Endothelial cell of umbilical vein (primary cell): ENCODE measurements at regions not wholly inside any gene's neighbourhood (a gene's known extent, or its start where the extent isn't known, plus 50 kb on each side); places are given as distances from the start of the nearest gene placed in this dataset.
"Not testable (repeated sequence)": the region's sequence is repeated elsewhere in the genome, so short reads cannot be mapped to it uniquely, and the experiment has no call there.

Experiments used
- BruUV-seq: library from RNA; stranded (reverse); fragments of 400-500 nt; replicated peaks from 2 replicates; lab custom pipeline; 2021; lab: Mats Ljungman, UMichigan
- CTCF ChIA-PET: fragments of 300-600, 350-600 bp; sonication (Branson Sonifier 250); formaldehyde crosslinking; loops from one replicate; lab custom pipeline; 2021; ENCODE audit warnings: antibody characterized with exemption, inconsistent platforms; lab: Charles Lee
- POLR2A ChIA-PET: fragments of 300-600, 350-600 bp; sonication (Branson Sonifier 250); formaldehyde crosslinking; loops from one replicate; lab custom pipeline; 2021; ENCODE audit warnings: antibody characterized with exemption, inconsistent platforms; lab: Charles Lee
- DNase-seq: peaks from one replicate; pipeline ENCODE4 v3.0.0-alpha.2; 2011; ENCODE audit warnings: low read depth, low spot score
- FAIRE-seq: peaks from 2 replicates; lab custom pipeline; 2011; peaks lifted over from hg19 to GRCh38; lab: Jason Lieb, UNC
- H2AFZ ChIP-seq: 2 replicates; pipeline ENCODE4 v1.6.0; 2012; ENCODE audit warnings: low read depth, low read length, control low read depth, inconsistent platforms
- H3K27ac ChIP-seq: 2 replicates; pipeline ENCODE4 v1.5.1; 2011; ENCODE audit warnings: low read depth, mild to moderate bottlenecking, control low read depth, low read length, moderate library complexity; ENCODE audit not compliant: insufficient read depth
- H3K27me3 ChIP-seq, 2 experiments: 2 replicates each; pipeline versions ENCODE4 v1.6.0 to v1.6.1; 2011; ENCODE audit warnings: low read length in 2 of 2, mixed read lengths in 1 of 2; ENCODE audit not compliant: control insufficient read depth in 2 of 2, insufficient read depth in 2 of 2
- H3K36me3 ChIP-seq, 2 experiments: 2 replicates in 1 of 2; 3 replicates in 1 of 2; pipeline ENCODE4 v1.5.1; 2011; ENCODE audit warnings: low read length in 2 of 2, mild to moderate bottlenecking in 1 of 2, moderate library complexity in 1 of 2; ENCODE audit not compliant: control insufficient read depth in 2 of 2, insufficient read depth in 2 of 2; ENCODE audit errors: extremely low read depth in 1 of 2
- H3K4me1 ChIP-seq: 3 replicates; pipeline ENCODE4 v1.5.1; 2011; ENCODE audit warnings: mild to moderate bottlenecking, low read length; ENCODE audit not compliant: control insufficient read depth, insufficient read depth; ENCODE audit errors: extremely low read depth
- H3K4me2 ChIP-seq: 2 replicates; pipeline ENCODE4 v1.6.1; 2011; ENCODE audit warnings: low read length, control low read depth, mixed read lengths; ENCODE audit not compliant: insufficient read depth
- H3K4me3 ChIP-seq, 3 experiments: fragments of 200-600 bp in 1 of 3; sonication (generic), shearing (Covaris generic) in 1 of 3; replicated peaks in 1 of 3; 2 replicates each; pipeline ENCODE4 v1.5.1; 2011 to 2016; ENCODE audit warnings: control low read depth in 3 of 3, low read length in 3 of 3, mild to moderate bottlenecking in 2 of 3, inconsistent platforms in 1 of 3, low read depth in 1 of 3, moderate library complexity in 1 of 3; ENCODE audit not compliant: insufficient read depth in 1 of 3
- H3K79me2 ChIP-seq: 2 replicates; pipeline ENCODE4 v1.6.0; 2012; ENCODE audit warnings: low read length, inconsistent platforms; ENCODE audit not compliant: control insufficient read depth, insufficient read depth
- H3K9ac ChIP-seq: replicated peaks from 2 replicates; pipeline ENCODE3; 2011; ENCODE audit warnings: low read length, control low read depth; ENCODE audit not compliant: insufficient read depth; ENCODE audit errors: extremely low read depth
- H3K9me1 ChIP-seq: replicated peaks from 3 replicates; pipeline ENCODE4 v1.6.0; 2011; ENCODE audit warnings: mild to moderate bottlenecking, low read length; ENCODE audit not compliant: control insufficient read depth, insufficient read depth; ENCODE audit errors: extremely low read depth
- H3K9me3 ChIP-seq: replicated peaks from 2 replicates; pipeline ENCODE4 v1.5.1; 2012; ENCODE audit warnings: low read length, inconsistent platforms; ENCODE audit not compliant: control insufficient read depth, insufficient read depth
- H4K20me1 ChIP-seq: replicated peaks from 2 replicates; pipeline ENCODE3; 2011; ENCODE audit warnings: mild to moderate bottlenecking, low read length; ENCODE audit not compliant: control insufficient read depth, insufficient read depth; ENCODE audit errors: extremely low read depth
- CTCF ChIP-seq, 2 donors: IDR thresholded peaks; 1 replicate in 1 of 2; 2 replicates in 1 of 2; pipeline ENCODE4 v1.5.1; 2011; ENCODE audit warnings: low read length in 2 of 2, mild to moderate bottlenecking in 2 of 2, moderate library complexity in 2 of 2, control low read depth in 1 of 2, inconsistent platforms in 1 of 2, low read depth in 1 of 2; ENCODE audit not compliant: insufficient read depth in 1 of 2; ENCODE audit errors: extremely low read depth in 1 of 2
- EZH2 ChIP-seq: IDR thresholded peaks from 2 replicates; pipeline ENCODE4 v1.6.1; 2012; ENCODE audit warnings: borderline replicate concordance, low read depth, mild to moderate bottlenecking, moderate library complexity, low read length, inconsistent platforms; ENCODE audit not compliant: severe bottlenecking
- FOS ChIP-seq: IDR thresholded peaks from 2 replicates; pipeline ENCODE4 v1.6.1; 2011; ENCODE audit warnings: mild to moderate bottlenecking, low read length, moderate library complexity, borderline replicate concordance; ENCODE audit not compliant: insufficient read depth
- GATA2 ChIP-seq: IDR thresholded peaks from 2 replicates; pipeline ENCODE4 v1.7.0; 2011; ENCODE audit warnings: low read depth, mild to moderate bottlenecking, moderate library complexity, mixed read lengths, low read length; ENCODE audit not compliant: insufficient read length, insufficient read depth
- JUN ChIP-seq: IDR thresholded peaks from 2 replicates; pipeline ENCODE4 v1.6.1; 2011; ENCODE audit warnings: borderline replicate concordance, low read depth; ENCODE audit not compliant: insufficient read length, insufficient read depth
- MAX ChIP-seq: IDR thresholded peaks from 2 replicates; pipeline ENCODE4 v1.6.1; 2011; ENCODE audit not compliant: insufficient read depth, insufficient read length
- MYC ChIP-seq: IDR thresholded peaks from one replicate; pipeline ENCODE4 v1.6.1; 2011; ENCODE audit warnings: mild to moderate bottlenecking, low read depth, low read length
- POLR2A ChIP-seq: IDR thresholded peaks from 2 replicates; pipeline ENCODE4 v1.6.1; 2012; ENCODE audit warnings: low read depth, mild to moderate bottlenecking, control low read depth, low read length
- POLR2AphosphoS5 ChIP-seq: IDR thresholded peaks from 2 replicates; pipeline ENCODE4 v1.6.1; 2012; ENCODE audit warnings: low read depth, mild to moderate bottlenecking, control low read depth, low read length, moderate library complexity; ENCODE audit not compliant: insufficient read depth
- dilution Hi-C: fragments of 300-500 bp; cut with MboI; formaldehyde crosslinking; loops from one replicate; pipeline ENCODE4 v1.15.0; 2019; ENCODE audit warnings: low sequenced_read_pairs; ENCODE audit not compliant: extremely low pct_ligation_motif_present
- intact Hi-C: fragments of 100-400 bp; cut with micrococcal nuclease; formaldehyde crosslinking; loops from one replicate; pipeline ENCODE4 v1.10.0; 2022

GRCh38 chr13:90511903-90512302, 835.6 kb upstream of the MIR17HG start:
- TF ChIP-seq POLR2AphosphoS5 (no peak), POLR2A (no peak), EZH2 (no peak), JUN (no peak), FOS (no peak), GATA2 (no peak), CTCF (IDR thresholded peaks at IDR 0.05; ENCODE audit: extremely low read depth in 1 of 2, insufficient read depth in 1 of 2, low read depth in 1 of 2, low read length in 2 of 2) (no peak), MAX (no peak), MYC (no peak)
- H3K79me2 ChIP-seq = no peaks in the 10 kb centered on the region
- no peak overlapping the region for H3K4me3 ChIP-seq
- intact Hi-C loops = no loop called here
- H3K9ac ChIP-seq = no peak overlapping the region
- no TSS peak for BruUV-seq
- CTCF ChIA-PET = no interaction called here
- H3K27me3 ChIP-seq = no peaks in the 10 kb centered on the region
- DNase-seq = no peak
- no peaks in the 10 kb centered on the region for H3K4me1 ChIP-seq
- no peaks in the 10 kb centered on the region for H3K9me3 ChIP-seq
- no peak overlapping the region for H2AFZ ChIP-seq
- dilution Hi-C loops = no loop called here
- POLR2A ChIA-PET = no interaction called here
- FAIRE-seq = no peak
- H3K36me3 ChIP-seq = no peaks in the 10 kb centered on the region
- no peaks in the 10 kb centered on the region for H3K9me1 ChIP-seq
- H3K4me2 ChIP-seq = no peak overlapping the region
- H4K20me1 ChIP-seq = no peaks in the 10 kb centered on the region
- H3K27ac ChIP-seq = no peak overlapping the region

- H3K4me1 ChIP-seq, DNase-seq, BruUV-seq, H3K9me1 ChIP-seq, CTCF ChIA-PET, H4K20me1 ChIP-seq, H2AFZ ChIP-seq, H3K4me2 ChIP-seq, intact Hi-C loops, POLR2A ChIA-PET, H3K9me3 ChIP-seq, H3K4me3 ChIP-seq, H3K9ac ChIP-seq, H3K27ac ChIP-seq, H3K27me3 ChIP-seq, FAIRE-seq, H3K36me3 ChIP-seq, dilution Hi-C loops, H3K79me2 ChIP-seq: not testable (repeated sequence)
Measured at GRCh38 chr13:90514712-90515111, 832.8 kb upstream of the MIR17HG start.
